Erythroblast (primary cell): ENCODE measurements at regions not wholly inside any gene's neighbourhood (a gene's known extent, or its start where the extent isn't known, plus 50 kb on each side); places are given as distances from the start of the nearest gene placed in this dataset.

Experiments used
- GATA1 ChIP-seq: IDR thresholded peaks from 2 replicates; pipeline ENCODE4 v1.6.1; 2011; ENCODE audit warnings: low read depth, mild to moderate bottlenecking, control low read depth, low read length, moderate library complexity
- POLR2A ChIP-seq: IDR thresholded peaks from 2 replicates; pipeline ENCODE4 v1.6.1; 2011; ENCODE audit warnings: mild to moderate bottlenecking, low read length

- TF ChIP-seq POLR2A (no peak), GATA1 (no peak)
Measured at GRCh38 chr4:72888331-72888730, 181.2 kb downstream of the COX18 start.
